ENCODE measurements at regions not wholly inside any gene's neighbourhood (a gene's known extent, or its start where the extent isn't known, plus 50 kb on each side); places are given as distances from the start of the nearest gene placed in this dataset.

DNA sequence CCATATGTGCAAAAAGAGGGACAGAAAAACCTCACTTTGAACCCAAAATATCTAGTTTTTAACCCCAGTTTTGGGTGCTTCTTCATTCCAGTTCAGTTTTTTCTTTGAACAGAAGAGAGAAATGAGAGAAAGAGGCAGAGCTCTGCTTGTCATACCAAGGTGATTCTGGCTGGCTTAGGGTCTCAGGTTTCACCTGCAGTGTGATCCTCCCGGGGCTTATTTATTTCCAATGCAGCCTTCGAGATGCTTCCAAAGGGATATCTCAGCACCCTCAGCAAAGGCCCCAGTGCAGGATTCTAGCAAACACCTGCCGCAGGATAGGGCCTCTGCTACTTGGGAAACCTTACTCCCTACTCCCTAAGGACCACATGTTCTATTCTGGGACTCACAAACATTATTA, 131.3 kb downstream of the WDR11 start:
- no peak overlapping the region for H3K4me3 ChIP-seq (ENCODE audit: low read depth, low read length)

DNA sequence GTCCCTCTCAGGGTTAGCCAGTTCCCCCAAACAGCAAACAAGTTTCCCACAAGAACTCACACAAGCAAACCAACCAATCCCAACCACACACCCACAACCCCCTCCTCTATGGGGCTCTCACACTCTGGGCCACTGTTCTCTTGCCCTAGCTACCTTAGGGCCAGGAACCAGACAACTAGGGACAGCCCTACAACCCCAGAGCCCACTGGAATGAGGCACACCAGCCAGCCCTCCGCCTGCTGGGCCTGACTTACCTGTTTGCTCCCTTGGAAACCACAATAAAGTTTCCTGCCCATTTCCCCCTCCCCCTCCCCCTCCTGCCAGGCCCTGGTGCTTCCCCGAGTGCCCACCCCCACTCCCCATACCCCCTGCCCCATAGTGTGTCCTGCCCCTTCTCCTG, 132.6 kb downstream of the WDR11 start:
- H3K4me3 ChIP-seq (ENCODE audit: low read depth, low read length) = no peak overlapping the region

DNA sequence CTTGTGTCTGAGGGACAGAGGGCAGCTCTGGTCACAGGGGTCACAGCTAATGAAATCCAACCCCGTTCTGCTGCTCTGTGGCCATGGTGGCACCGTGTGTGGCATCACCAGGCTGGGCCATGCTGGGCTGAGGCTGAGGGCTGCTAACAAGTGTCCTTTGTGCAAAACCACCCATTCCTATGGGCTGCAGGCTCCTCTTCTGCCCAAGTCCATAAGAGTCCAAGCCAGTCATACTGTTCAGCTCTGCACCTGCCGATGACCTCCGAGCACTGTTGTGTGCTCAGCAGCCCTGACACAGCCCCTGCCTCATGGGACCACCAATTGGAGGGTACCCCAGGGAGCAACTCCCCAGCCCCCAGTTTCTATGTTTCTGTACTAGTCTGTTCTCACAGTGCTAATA, 133.1 kb downstream of the WDR11 start:
- H3K4me3 ChIP-seq (ENCODE audit: low read depth, low read length) = no peak overlapping the region

DNA sequence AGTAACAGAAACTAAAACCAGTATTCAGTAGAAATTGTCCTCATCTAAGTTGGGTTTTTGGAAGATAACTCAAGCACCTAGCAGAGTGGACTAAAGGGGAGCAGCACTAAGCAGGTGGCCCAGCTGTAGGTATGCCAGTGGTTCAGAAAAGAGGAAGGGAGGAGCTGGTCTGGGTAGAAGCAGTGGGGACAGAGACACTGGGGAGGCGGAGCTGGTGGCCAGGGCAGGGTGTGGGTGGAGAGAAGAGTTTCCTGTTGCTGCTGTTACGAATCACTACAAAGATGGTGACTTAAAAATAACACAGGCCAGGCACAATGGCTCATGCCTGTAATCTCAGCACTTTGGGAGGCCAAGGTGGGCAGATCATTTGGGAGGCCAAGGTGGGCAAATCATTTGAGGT, 136.2 kb downstream of the WDR11 start:
- H3K4me3 ChIP-seq (ENCODE audit: low read depth, low read length) = no peak overlapping the region

DNA sequence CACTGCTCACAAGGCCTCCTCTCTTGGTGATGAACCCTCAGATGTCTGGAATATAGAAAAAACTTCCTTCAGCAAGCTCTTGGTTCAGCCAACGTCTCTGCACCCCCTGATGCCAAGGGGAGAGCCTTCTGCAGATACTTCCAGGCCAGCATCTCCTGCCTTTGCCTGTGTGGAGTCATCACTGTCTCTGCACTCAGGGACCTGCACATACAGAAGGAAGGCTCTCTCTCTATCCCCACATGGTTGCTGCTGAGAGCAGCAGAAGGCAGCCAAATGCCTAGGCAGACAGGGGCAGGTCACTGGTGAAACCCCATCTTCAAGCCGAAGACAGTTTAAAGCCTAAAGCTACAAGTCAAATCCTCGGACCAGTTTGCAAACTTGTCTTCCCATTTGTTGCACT, 137.6 kb downstream of the WDR11 start:
- H3K4me3 ChIP-seq (ENCODE audit: low read depth, low read length) = no peak overlapping the region

DNA sequence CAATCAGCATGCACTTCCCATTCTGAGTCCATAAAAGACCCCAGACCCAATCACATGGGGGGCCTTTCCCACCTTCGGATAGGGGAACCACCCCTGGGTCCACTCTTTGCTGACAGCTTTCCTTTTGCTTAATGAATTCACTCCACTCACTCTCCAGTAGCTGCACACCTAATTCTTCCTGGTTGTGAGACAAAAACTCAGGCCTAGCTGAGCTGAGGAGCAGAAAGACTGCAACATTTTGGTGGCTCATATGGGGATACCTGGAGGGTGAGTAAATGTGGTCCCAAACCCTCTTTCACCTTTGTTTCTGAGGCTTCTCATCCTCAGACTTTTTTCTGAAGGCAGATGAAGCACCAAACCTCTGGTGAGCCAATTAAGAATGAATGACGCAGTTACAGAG, 138.1 kb downstream of the WDR11 start:
- H3K4me3 ChIP-seq (ENCODE audit: low read depth, low read length) = no peak overlapping the region

DNA sequence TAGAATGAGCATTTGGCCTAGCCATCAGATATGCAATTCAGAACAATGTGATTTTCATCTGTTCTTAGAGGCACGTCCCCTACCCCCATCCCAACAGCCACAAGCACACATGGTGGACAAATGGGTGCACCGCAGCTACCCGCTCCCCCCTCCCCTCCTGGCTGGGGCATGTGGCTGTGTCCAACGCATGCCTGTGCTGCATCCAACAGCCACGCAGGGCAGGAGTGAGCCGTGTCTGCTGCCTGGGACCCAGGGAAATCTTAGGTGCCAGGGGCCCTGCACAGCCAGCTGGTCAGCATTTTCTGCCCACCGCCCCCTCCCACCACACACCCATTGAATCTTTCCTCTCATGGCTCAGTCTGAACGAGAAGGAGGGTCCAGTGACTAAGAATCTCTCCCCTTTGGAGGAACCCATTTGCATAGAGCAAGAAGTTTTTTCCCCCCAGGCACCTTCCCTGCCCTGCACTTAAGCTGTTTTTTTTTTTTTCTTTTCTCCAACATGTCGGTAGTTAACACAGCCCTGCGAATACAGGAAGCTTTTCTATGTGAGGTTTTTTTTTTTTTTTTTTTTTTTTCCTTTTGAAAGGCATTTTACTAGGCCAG, 138.9 kb downstream of the WDR11 start:
- H3K4me3 ChIP-seq (ENCODE audit: low read depth, low read length) = no peak overlapping the region

DNA sequence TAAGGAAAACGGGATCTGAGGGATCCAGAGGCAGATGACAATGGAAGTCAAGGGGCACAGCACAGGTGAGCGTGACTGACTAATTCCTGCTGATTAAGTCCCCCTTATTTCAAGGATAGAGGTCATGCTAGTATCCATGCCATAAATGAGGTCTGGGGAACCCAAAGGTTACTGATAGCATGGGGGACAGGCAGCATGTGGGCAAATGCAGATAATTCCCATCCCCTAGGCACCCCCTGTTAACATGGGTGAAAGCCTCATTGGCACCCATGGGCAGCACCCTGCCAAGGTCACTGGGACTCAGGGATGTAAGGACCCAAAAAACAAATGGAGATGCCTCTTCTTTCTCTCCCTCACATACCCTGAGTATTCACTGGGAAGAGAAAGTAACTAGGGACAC, 139.7 kb downstream of the WDR11 start:
- no peak overlapping the region for H3K4me3 ChIP-seq (ENCODE audit: low read depth, low read length)

DNA sequence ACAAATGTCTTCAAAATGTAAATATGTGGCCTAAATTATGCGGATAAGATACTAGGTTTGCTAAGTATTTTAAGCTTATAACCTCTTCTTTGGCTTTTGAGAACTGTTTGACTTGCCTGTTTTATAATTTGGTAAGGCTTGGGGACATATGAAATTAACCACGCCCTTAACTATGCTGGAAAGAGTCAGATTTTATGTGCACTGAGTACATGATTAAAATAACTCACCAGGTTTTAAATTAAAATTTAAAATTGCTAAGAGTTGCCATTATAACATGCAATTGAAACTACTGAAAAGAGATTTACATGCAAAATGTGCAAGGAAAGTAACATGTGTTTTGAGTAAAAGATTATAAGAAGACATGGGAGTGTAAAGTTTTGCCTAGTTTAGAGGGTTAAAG, 141.9 kb downstream of the WDR11 start:
- H3K4me3 ChIP-seq (ENCODE audit: low read depth, low read length) = no peak overlapping the region

DNA sequence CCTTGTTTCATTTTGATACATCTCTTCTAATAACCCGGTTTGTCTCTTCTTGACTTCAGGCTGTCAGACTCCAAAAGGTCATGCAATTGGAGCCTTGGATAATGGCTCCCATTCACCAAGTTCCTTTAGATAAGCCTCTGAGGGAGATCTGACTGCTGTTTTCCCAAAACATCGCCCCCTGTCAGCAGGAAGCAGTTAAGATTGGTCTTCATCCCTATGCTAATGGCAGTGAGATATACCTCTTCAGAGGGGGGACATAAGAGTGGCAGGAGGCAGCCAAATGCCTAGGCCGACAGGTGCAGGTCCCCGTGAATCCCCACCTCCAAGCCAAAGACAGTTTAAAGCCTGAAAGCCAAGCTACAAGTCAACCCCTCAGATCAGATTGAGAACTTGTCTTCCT, 144.6 kb downstream of the WDR11 start:
- H3K4me3 ChIP-seq (ENCODE audit: low read depth, low read length) = no peak overlapping the region

DNA sequence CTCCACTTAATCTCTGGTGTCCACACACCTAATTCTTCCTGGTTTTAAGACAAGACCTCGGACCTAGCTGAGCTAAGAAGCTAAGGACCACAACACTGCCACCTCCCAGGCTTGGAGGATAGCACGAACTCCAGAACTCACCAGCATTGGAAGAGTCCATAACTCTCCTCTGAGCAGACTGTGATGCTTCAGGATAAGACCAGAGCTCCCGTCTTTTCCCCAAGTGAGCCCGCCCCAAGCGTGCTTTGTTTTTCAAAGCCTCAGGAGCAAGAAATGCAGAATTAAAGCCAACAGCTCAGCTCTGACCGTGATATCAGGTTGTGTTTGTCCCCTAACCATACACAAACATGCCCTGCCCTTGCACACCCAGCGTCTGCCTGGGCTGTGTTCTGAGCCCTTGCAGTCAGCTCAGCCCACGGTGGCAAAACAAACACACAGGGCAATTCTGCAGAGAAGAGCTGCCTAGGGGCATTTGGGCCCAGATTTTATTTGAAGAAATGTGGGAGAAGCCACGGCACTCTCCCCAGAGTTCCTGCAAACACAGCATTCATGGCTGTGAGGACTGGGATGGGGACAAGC, 145.4 kb downstream of the WDR11 start:
- H3K4me3 ChIP-seq (ENCODE audit: low read depth, low read length) = no peak overlapping the region

DNA sequence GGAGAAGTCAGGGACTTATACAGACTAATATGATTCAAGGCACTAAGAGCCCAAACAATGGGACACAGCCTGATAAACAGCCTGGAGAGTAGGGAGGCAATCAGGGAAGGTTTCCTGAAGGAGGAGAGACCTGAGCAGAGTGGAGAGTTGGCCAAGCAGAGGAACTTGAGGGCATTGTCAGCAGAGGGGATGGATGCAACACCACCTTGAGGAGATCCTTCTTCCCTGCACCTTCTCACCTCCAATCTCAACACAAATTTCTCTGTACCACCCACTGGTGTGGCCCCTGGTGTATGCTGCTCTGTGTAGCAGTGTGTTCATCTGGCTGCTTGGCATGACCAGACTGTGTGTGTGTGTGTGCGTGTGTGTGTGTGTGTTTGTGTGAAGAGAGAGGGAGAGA, 146.2 kb downstream of the WDR11 start:
- H3K4me3 ChIP-seq (ENCODE audit: low read depth, low read length) = no peak overlapping the region

DNA sequence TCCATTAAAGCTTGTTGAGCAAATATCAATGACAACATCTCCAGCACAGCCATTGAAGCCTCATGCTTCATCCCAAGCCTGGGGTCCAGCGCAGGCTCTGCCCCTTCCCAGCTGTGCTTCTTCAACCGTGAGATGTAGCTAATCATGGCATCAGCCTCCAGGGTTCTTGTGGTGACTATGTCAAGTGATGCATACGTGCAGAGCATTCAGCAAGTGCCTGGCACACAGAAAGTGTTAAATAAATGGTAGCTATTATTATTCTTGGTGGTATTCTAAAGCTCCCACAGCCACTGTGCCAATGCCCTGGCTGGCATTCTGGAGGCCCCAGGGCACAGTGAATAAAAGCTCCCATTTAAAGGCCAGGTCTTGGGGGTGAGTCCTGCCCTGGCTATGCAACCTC, 146.6 kb downstream of the WDR11 start:
- H3K4me3 ChIP-seq (ENCODE audit: low read depth, low read length) = no peak overlapping the region

DNA sequence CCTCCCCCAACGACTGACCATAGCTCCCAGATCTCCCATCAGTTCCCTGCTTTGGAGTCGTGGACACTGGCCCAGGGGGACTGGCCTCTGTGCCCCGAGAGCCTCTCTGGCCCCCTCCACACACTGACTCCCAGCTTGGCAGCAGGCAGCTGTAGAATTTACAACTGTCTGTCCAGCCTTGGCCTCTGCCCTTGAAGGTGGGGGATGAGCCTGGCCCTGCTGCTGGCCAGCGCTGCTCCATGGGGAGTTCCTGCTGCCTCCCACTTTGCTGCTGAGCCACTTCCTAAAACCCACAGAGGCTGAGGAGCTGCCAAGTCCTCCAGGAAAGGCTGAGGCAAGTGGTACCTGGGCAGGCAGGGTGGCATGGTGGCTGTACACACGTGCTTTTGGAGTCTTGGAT, 147.1 kb downstream of the WDR11 start:
- no peak overlapping the region for H3K4me3 ChIP-seq (ENCODE audit: low read depth, low read length)

DNA sequence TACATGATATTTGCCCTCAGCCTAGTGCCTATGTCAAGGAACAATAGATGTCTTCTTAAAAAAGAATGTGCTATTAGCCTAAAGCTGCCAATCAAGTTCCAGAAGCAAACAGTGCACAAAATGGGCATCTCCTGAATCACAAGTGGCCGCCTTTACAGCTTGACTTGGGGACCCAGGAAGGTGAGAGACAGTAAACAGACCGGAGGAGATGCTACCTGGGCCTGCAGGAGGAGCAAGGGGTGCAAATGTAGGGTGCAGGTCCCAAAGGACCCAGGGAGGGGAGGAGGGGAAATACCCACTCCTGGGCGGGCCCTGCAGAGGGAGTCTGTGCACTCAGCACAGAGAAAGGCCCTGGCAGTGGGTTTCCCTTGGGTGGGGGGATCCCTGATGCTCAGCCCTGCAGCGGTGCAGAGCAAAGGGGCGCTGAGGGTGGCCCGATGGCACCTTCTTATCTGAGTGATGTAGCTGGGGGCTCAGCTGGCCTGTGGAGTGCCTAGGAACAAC, 147.7 kb downstream of the WDR11 start:
- no peak overlapping the region for H3K4me3 ChIP-seq (ENCODE audit: low read depth, low read length)

DNA sequence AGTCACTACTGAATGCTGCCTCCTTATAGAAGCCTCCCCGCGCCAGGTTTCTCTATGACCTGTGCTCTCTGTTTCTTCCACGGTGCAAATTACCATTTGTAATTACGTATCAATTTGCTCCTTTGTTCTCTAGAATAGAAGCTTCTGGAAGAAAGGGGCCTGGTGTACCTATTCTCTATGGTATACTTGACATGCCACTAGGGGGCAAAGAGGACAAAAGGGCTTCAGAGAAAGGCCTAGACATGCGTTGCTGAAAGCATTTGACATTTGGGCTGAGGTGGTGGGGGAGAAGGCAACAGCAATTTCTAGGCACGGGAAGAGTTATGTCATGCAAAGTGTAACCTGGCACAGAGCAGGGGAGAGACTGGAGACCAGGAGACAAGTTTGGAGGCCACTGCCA, 148.7 kb downstream of the WDR11 start:
- no peak overlapping the region for H3K4me3 ChIP-seq (ENCODE audit: low read depth, low read length)

DNA sequence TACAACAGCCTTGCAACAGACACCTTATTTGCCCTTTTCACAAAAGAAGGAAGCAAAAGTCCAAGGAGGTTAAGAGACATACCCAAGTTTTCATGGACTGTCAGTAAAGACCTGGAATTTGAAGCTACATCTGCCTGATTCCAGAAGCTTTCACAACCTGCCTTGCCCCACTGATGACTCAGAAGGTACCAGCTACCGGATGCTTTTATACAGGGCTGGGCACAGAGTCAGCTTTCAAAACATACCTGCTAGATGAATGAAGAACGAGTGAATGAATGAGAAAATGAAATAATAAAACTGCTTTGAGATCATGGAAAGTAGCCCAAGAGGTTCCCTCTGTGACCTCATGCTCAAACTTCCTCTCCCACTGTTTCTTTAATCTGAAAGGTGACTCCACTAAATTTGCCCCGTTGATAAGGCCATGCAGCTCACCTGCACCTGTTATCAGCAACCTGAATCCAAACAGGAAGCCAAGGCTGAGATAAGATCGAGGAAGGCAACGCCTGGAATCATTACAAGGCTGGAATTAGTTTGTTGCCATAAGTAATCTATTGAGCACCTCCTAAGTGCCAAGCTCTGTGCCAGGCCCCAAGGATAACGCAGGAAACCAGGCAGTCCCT, 151.5 kb downstream of the WDR11 start:
- H3K4me3 ChIP-seq (ENCODE audit: low read depth, low read length) = no peak overlapping the region

DNA sequence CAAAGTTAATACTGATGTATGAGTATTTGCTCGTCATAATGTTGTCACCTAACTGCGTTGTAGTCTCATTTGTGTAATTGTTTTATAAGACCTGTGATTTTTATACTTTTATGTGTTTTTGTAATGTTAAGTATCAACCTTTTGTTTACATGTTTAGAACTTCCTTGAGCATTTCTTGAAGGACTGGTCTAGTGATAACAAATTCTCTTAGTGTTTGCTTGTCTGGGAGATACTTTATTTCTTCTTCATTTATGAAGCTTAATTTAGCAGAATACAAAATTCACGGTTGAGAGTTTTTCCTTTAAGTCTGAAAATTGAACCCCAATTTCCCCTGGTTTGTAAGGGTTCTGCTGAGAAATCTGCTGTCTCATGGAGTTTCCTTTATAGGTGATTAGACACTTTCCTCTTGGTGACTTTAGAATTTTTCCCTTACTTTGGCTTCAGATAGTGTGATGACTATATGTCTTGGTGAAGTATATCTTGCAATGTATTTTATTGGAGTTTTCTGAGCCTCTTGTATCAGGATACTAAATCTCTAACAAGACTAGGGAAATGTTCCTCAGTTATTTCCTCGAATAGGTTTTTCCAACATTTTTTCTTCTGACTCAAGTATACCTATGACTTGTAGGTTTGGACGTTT, 154.9 kb downstream of the WDR11 start:
- H3K4me3 ChIP-seq (ENCODE audit: low read depth, low read length) = no peak overlapping the region

DNA sequence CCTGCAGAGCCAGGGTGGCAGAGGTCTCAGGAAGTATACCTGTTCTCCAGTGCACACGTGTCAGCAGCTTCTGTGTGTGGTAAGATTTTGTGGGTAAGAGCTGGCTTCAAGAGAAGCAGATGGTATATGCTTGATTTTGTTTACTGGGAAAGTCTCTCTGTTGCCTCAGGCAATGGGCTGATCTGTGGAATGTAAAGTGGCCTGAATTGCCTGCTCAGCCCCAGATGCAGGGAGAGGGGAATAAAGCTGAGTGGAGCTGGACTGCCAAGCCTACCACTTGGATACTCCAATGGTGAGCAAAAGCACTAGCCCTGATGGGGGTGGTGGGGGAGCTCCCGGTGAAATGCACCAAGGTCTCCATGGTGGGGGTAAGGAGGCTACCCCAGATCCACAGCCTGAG, 156.1 kb downstream of the WDR11 start:
- no peak overlapping the region for H3K4me3 ChIP-seq (ENCODE audit: low read depth, low read length)

DNA sequence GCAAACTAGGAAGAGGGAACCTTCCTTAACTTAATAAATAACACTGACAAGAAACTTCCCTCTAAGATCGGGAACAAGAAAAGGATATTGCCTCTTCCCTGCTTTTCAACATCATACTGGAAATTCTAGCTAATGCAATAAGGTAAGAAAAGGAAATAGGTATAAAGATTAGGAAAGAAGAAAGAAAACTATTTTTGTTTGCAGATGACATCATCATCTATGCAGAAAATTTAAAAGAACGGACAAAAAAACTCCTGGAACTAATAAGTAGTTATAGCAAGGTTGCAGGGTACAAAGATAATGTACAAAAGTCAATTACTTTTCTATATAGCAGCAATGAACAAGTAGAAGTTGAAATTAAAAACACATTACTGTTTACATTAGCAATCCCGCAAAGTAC, 164.8 kb downstream of the WDR11 start:
- no peak overlapping the region for H3K4me3 ChIP-seq (ENCODE audit: low read depth, low read length)

DNA sequence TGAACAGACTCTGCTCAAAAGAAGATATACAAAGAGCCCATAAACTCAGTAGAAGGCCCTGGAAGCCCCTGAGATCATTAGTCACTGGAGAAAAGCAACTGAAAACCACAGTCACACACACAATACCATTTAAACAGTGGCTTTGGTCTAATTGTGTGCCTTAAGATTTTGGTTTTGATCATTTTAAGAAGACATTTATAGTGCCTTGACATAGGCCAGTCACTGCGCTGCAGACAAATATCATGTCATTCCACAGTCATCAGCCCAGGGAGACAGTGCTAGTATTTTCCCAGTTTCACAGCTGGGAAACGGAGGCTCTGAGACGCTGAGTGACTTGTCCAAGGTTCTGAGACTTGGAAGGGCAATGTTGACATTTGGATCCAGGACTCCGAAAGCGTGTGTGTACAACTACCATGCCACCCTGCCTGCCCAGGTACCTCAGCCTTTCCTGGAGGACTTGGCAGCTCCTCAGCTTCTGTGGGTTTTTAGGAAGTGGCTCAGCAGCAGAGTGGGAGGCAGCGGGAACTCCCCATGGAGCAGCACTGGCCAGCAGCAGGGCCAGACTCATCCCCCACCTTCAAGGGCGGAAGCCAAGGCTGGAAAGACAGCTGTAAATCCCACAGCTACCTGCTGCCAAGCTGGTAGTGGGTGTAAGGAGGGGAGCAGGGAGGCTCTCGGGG, 173.9 kb downstream of the WDR11 start:
- no peak overlapping the region for H3K4me3 ChIP-seq (ENCODE audit: low read depth, low read length)

DNA sequence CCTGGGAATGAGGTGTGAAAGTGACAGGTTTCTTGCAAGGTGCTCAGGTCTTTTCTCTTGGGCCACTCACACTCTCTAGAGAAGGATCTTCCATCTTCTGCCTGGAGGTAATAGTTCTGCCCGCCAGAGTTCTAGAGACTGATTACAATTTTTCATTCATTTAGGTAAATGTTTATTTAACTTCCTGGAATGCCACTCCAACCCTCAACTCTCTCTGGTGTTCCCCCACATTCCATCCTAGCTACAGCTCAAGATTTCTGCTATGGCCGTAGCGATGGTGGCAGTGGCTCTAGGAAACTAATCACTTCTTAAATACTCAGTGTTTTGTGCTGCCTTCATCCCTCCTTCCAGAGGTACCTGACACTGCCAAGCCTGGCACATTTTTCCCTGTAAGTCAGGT, 174.6 kb downstream of the WDR11 start:
- H3K4me3 ChIP-seq (ENCODE audit: low read depth, low read length) = no peak overlapping the region

Measured in iPS-11a (cell line).